ENCODE measurements at regions not wholly inside any gene's neighbourhood (a gene's known extent, or its start where the extent isn't known, plus 50 kb on each side); places are given as distances from the start of the nearest gene placed in this dataset.

GRCh38 chr2:12110481-12110880 is 364.0 kb downstream of the LPIN1 start:
- no peak overlapping the region for H3K27ac ChIP-seq
- no peak overlapping the region for H3K4me3 ChIP-seq
- intact Hi-C loops (cut with DNase I), result no loop called here
- no peak for ATAC-seq
- WGBS, 2 donors, result 77 to 80% methylated on average over 5 of the region's 5 CpGs
- H3K4me1 ChIP-seq, result no peaks in the 10 kb centered on the region
- no peaks in the 10 kb centered on the region for H3K36me3 ChIP-seq (replicated peaks in 1 of 2; ENCODE audit: insufficient read depth in 1 of 2, low read depth in 2 of 2)
- DNase-seq, result no peak
- no peaks in the 10 kb centered on the region for H3K27me3 ChIP-seq
- H3K9me3 ChIP-seq, result no peaks in the 10 kb centered on the region
- TF ChIP-seq POLR2A (IDR thresholded peaks at IDR 0.05) (no peak), CTCF (IDR thresholded peaks at IDR 0.05) (no peak)

GRCh38 chr2:12113412-12113811 is 367.0 kb downstream of the LPIN1 start:
- no peak for DNase-seq
- TF ChIP-seq POLR2A (IDR thresholded peaks at IDR 0.05) (no peak), CTCF (IDR thresholded peaks at IDR 0.05) (no peak)
- no peak for ATAC-seq
- intact Hi-C loops (cut with DNase I), result no loop called here
- Histone ChIP-seq H3K4me3 (no peak overlapping the region), H3K27ac (no peak overlapping the region), H3K9me3 (no peaks in the 10 kb centered on the region), H3K4me1 (no peaks in the 10 kb centered on the region), H3K36me3 (replicated peaks in 1 of 2; ENCODE audit: insufficient read depth in 1 of 2, low read depth in 2 of 2) (no peaks in the 10 kb centered on the region), H3K27me3 (no peaks in the 10 kb centered on the region)
- WGBS, 2 donors, result 70 to 83% methylated on average over 1 of the region's 1 CpG

- intact Hi-C loops (cut with DNase I), result no loop called here
- Histone ChIP-seq H3K9me3 (no peaks in the 10 kb centered on the region), H3K27ac (no peak overlapping the region), H3K4me1 (no peaks in the 10 kb centered on the region), H3K36me3 (replicated peaks in 1 of 2; ENCODE audit: insufficient read depth in 1 of 2, low read depth in 2 of 2) (no peaks in the 10 kb centered on the region), H3K27me3 (no peaks in the 10 kb centered on the region), H3K4me3 (no peak overlapping the region)
- TF ChIP-seq CTCF (IDR thresholded peaks at IDR 0.05), result no peak
- no peak for TF ChIP-seq POLR2A (IDR thresholded peaks at IDR 0.05)
- no peak for ATAC-seq
- WGBS, 2 donors, result 0 to 20% methylated on average over 1 of the region's 1 CpG
- DNase-seq, result no peak
These were observed 368.4 kb downstream of the LPIN1 start for GRCh38 chr2:12114816-12115215.

- DNase-seq (no peak), ATAC-seq (no peak)
- intact Hi-C loops (cut with DNase I), result no loop called here
- no peak overlapping the region for H3K27ac ChIP-seq
- no peak overlapping the region for H3K4me3 ChIP-seq
- H3K9me3 ChIP-seq, result no peaks in the 10 kb centered on the region
- 79 to 83% methylated on average over 7 of the region's 7 CpGs for WGBS, 2 donors
- TF ChIP-seq CTCF (IDR thresholded peaks at IDR 0.05) (no peak), POLR2A (IDR thresholded peaks at IDR 0.05) (no peak)
- H3K27me3 ChIP-seq, result no peaks in the 10 kb centered on the region
- no peaks in the 10 kb centered on the region for H3K36me3 ChIP-seq (replicated peaks in 1 of 2; ENCODE audit: insufficient read depth in 1 of 2, low read depth in 2 of 2)
- no peaks in the 10 kb centered on the region for H3K4me1 ChIP-seq
These were observed 369.9 kb downstream of the LPIN1 start for GRCh38 chr2:12116228-12116750.

GRCh38 chr2:12119841-12120240 is 373.4 kb downstream of the LPIN1 start:
- Histone ChIP-seq H3K9me3 (no peaks in the 10 kb centered on the region), H3K4me1 (no peaks in the 10 kb centered on the region), H3K36me3 (replicated peaks in 1 of 2; ENCODE audit: insufficient read depth in 1 of 2, low read depth in 2 of 2) (no peaks in the 10 kb centered on the region), H3K27ac (no peak overlapping the region), H3K4me3 (no peak overlapping the region), H3K27me3 (no peaks in the 10 kb centered on the region)
- TF ChIP-seq CTCF (IDR thresholded peaks at IDR 0.05) (no peak), POLR2A (IDR thresholded peaks at IDR 0.05) (no peak)
- DNase-seq (no peak), ATAC-seq (no peak)
- intact Hi-C loops (cut with DNase I), result no loop called here
